ENCODE measurements at regions not wholly inside any gene's neighbourhood (a gene's known extent, or its start where the extent isn't known, plus 50 kb on each side); places are given as distances from the start of the nearest gene placed in this dataset.

DNA sequence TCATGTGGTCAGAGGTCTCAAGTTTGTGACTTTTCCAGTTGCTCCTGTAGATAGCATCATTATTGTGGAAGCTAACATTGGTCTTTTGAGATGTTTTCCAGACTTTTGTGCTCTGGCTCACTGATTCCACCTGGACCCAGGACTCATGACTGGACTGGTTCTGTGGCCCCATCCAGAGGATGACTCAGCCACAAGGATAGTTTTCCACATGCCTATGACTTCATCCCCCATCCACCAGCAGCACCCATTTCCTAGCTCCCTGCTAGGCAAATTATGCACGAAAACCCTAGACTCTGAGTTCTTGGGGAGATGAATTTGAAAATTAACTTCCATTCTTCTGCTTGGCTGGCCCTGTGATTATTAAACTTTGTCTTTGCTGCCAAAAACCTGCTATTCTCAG, 949.3 kb downstream of the MRPL39 start:
- Histone ChIP-seq H3K9ac (ENCODE audit: insufficient read length) (no peak overlapping the region), H3K9me3 (ENCODE audit: low read depth, low read length) (no peaks in the 10 kb centered on the region), H3K4me3 (no peak overlapping the region), H3K27ac (no peak overlapping the region), H3K36me3 (ENCODE audit: insufficient read depth, low read length) (no peaks in the 10 kb centered on the region)
- no peak for DNase-seq (ENCODE audit: low read depth, low spot score)
- TF ChIP-seq FOXP2 (optimal IDR thresholded peaks at IDR 0.05; ENCODE audit: control extremely low read depth, extremely low read length, insufficient read depth), result no peak
- no peak for TF ChIP-seq EZH2 (IDR thresholded peaks at IDR 0.05)
- TF ChIP-seq POLR2AphosphoS5 (IDR thresholded peaks at IDR 0.05; ENCODE audit: borderline replicate concordance, low read depth, low read length), result no peak

DNA sequence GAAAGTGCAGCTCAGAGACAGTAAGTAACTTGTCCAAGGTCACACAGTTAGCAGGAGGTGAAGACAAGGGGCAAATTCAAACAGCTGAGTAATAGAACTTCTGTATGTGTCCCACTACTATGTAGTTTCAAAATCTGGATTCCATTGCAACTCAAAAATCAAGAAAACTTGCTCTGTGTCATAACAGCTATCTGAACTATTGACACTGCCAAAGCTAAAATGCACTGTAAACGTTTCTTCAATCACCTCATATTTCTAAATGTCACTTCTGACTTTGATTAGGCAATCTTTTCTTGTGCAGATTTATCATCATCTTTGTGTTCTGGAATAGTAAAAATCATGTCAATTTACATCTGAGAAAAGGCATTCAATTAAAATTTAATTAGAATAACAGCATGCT, 957.6 kb downstream of the MRPL39 start:
- H3K4me3 ChIP-seq, result no peak overlapping the region
- H3K9me3 ChIP-seq (ENCODE audit: low read depth, low read length), result no peaks in the 10 kb centered on the region
- TF ChIP-seq POLR2AphosphoS5 (IDR thresholded peaks at IDR 0.05; ENCODE audit: borderline replicate concordance, low read depth, low read length) (no peak), FOXP2 (optimal IDR thresholded peaks at IDR 0.05; ENCODE audit: control extremely low read depth, extremely low read length, insufficient read depth) (no peak), EZH2 (IDR thresholded peaks at IDR 0.05) (no peak)
- no peaks in the 10 kb centered on the region for H3K36me3 ChIP-seq (ENCODE audit: insufficient read depth, low read length)
- no peak overlapping the region for H3K9ac ChIP-seq (ENCODE audit: insufficient read length)
- no peak for DNase-seq (ENCODE audit: low read depth, low spot score)
- no peak overlapping the region for H3K27ac ChIP-seq

DNA sequence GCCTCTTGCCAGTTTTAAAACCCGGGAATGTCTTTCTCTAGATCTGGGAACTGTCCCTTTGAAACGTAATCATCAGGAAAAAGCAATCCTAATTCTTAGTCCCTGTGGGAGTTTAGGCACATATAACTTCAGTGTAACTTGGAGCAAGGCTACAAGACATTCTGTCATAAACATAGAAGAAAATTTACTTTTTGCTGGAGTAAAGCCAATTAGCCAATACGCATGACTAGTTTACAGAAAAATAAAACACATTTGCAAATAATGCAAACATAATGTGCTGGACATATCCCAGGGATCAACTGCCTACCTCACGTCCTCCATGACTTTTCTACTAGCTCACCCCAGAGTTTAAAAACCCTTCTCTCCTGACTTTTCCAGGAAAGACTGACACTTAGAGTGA, 970.6 kb downstream of the MRPL39 start:
- TF ChIP-seq FOXP2 (optimal IDR thresholded peaks at IDR 0.05; ENCODE audit: control extremely low read depth, extremely low read length, insufficient read depth), result no peak
- TF ChIP-seq EZH2 (IDR thresholded peaks at IDR 0.05), result no peak
- TF ChIP-seq POLR2AphosphoS5 (IDR thresholded peaks at IDR 0.05; ENCODE audit: borderline replicate concordance, low read depth, low read length), result no peak
- Histone ChIP-seq H3K9me3 (ENCODE audit: low read depth, low read length) (no peaks in the 10 kb centered on the region), H3K9ac (ENCODE audit: insufficient read length) (no peak overlapping the region), H3K36me3 (ENCODE audit: insufficient read depth, low read length) (no peaks in the 10 kb centered on the region), H3K4me3 (no peak overlapping the region), H3K27ac (no peak overlapping the region)
- DNase-seq (ENCODE audit: low read depth, low spot score), result no peak

DNA sequence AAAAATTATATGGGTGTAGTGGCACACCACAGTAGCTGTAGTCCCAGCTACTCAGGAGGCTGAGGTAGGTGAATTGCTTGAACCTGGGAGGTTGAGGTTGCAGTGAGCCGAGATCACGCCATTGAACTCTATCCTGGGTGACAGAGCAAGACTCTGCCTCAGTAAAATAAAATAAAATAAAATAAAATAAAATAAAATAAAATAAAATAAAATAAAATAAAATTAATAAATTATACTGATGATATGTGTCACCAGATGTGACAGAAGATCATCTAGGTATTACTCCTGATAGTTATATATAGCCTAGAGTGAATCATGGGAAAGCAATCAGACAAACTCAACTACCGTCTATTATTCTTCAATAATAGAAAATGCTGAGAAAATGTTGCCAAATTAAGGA, 972.5 kb downstream of the MRPL39 start:
- Histone ChIP-seq H3K27ac (no peak overlapping the region), H3K4me3 (no peak overlapping the region), H3K9ac (ENCODE audit: insufficient read length) (no peak overlapping the region), H3K9me3 (ENCODE audit: low read depth, low read length) (no peaks in the 10 kb centered on the region), H3K36me3 (ENCODE audit: insufficient read depth, low read length) (no peaks in the 10 kb centered on the region)
- DNase-seq (ENCODE audit: low read depth, low spot score), result no peak
- no peak for TF ChIP-seq POLR2AphosphoS5 (IDR thresholded peaks at IDR 0.05; ENCODE audit: borderline replicate concordance, low read depth, low read length)
- TF ChIP-seq EZH2 (IDR thresholded peaks at IDR 0.05), result no peak
- no peak for TF ChIP-seq FOXP2 (optimal IDR thresholded peaks at IDR 0.05; ENCODE audit: control extremely low read depth, extremely low read length, insufficient read depth)

DNA sequence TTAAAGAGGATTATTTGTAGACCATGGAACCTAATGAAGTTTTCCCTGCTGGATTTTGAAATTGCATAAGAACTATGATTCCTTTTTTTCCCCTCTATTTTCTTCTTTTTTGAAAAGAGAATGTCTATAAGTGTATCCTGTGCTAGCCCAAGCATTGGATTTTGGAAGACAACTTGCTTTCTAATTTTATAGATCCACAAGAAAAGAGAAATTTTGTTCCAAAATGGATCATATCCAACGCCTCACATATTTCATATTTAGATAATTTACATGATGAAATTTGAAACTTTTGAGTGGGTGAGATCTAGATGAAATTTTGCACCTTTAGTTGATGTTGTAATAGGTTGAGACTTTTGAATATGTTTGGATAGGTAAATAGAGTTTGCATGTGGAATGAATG, 978.7 kb downstream of the MRPL39 start:
- no peak for DNase-seq (ENCODE audit: low read depth, low spot score)
- TF ChIP-seq FOXP2 (optimal IDR thresholded peaks at IDR 0.05; ENCODE audit: control extremely low read depth, extremely low read length, insufficient read depth), result no peak
- no peak for TF ChIP-seq POLR2AphosphoS5 (IDR thresholded peaks at IDR 0.05; ENCODE audit: borderline replicate concordance, low read depth, low read length)
- no peak for TF ChIP-seq EZH2 (IDR thresholded peaks at IDR 0.05)

DNA sequence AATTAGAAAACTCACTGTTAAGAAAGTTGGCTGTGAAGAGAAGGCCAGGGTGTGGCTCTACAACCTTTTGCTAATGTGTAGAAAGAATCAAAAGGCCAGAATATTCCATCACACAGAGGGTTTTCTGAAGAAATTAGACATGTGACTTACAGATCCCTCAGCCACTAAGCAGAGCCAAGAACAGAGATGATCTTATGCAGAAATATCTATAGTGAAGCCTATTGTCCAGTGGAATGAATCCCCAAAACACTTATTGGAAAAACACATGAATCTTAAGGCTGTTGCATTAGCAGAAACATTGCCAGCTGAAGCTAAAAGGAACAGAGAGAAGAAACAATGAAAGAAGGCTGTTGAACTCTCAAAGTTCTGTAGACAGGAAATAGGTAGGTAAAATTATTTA, 979.2 kb downstream of the MRPL39 start:
- Histone ChIP-seq H3K9me3 (ENCODE audit: low read depth, low read length) (no peaks in the 10 kb centered on the region), H3K4me3 (no peak overlapping the region), H3K9ac (ENCODE audit: insufficient read length) (no peak overlapping the region), H3K36me3 (ENCODE audit: insufficient read depth, low read length) (no peaks in the 10 kb centered on the region), H3K27ac (no peak overlapping the region)
- TF ChIP-seq POLR2AphosphoS5 (IDR thresholded peaks at IDR 0.05; ENCODE audit: borderline replicate concordance, low read depth, low read length) (no peak), FOXP2 (optimal IDR thresholded peaks at IDR 0.05; ENCODE audit: control extremely low read depth, extremely low read length, insufficient read depth) (no peak), EZH2 (IDR thresholded peaks at IDR 0.05) (no peak)
- no peak for DNase-seq (ENCODE audit: low read depth, low spot score)

More for the DNA sequence above, 978.7 kb downstream of the MRPL39 start:
- no peak overlapping the region for H3K27ac ChIP-seq
- H3K36me3 ChIP-seq (ENCODE audit: insufficient read depth, low read length), result no peaks in the 10 kb centered on the region
- H3K9me3 ChIP-seq (ENCODE audit: low read depth, low read length), result no peaks in the 10 kb centered on the region
- H3K4me3 ChIP-seq, result no peak overlapping the region
- no peak overlapping the region for H3K9ac ChIP-seq (ENCODE audit: insufficient read length)

DNA sequence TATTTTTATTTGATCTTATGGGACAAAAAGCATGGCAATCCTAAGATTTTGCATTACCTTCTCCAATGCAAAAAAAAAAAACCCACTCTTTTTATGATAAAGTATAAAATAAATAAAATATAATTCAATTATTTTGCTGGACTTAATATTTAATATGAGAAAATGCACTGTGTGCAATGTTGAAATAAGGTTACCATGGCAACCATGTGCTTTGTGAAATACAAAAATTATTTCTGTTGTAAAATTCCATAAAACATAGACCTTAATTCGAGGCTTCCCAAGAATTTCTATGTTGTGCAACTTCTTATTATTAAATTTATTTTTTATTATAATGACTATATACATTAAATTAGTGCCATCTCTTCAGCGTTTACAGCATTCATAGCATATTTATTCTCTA, 989.5 kb downstream of the MRPL39 start:
- no peak overlapping the region for H3K4me3 ChIP-seq

DNA sequence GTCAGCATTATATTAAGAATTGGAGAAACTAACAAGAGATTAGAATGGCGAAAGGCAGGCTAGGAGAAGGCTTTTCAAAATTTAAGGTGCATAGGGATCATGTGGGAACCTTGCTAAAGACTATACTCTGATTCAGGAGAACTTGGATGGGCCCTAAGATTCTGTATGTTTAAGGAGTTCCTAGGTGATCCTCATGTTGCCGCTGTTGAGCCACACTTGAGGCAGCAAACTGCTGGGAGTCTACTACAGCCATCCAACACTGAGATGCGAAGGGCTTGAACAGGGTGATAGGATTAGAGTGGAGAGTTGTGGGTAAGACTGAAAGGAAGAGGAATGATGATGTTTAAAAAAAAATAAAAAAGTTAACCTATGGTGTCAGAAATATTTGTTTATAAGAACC, 1013.2 kb downstream of the MRPL39 start:
- Histone ChIP-seq H3K36me3 (ENCODE audit: insufficient read depth, low read length) (no peaks in the 10 kb centered on the region), H3K4me3 (no peak overlapping the region), H3K27ac (no peak overlapping the region), H3K9me3 (ENCODE audit: low read depth, low read length) (no peaks in the 10 kb centered on the region), H3K9ac (ENCODE audit: insufficient read length) (no peak overlapping the region)
- DNase-seq (ENCODE audit: low read depth, low spot score), result no peak
- TF ChIP-seq EZH2 (IDR thresholded peaks at IDR 0.05), result no peak
- TF ChIP-seq FOXP2 (optimal IDR thresholded peaks at IDR 0.05; ENCODE audit: control extremely low read depth, extremely low read length, insufficient read depth), result no peak
- no peak for TF ChIP-seq POLR2AphosphoS5 (IDR thresholded peaks at IDR 0.05; ENCODE audit: borderline replicate concordance, low read depth, low read length)

More for the DNA sequence above, 989.5 kb downstream of the MRPL39 start:
- H3K27ac ChIP-seq, result no peak overlapping the region
- TF ChIP-seq POLR2AphosphoS5 (IDR thresholded peaks at IDR 0.05; ENCODE audit: borderline replicate concordance, low read depth, low read length), result no peak
- no peak for TF ChIP-seq EZH2 (IDR thresholded peaks at IDR 0.05)
- TF ChIP-seq FOXP2 (optimal IDR thresholded peaks at IDR 0.05; ENCODE audit: control extremely low read depth, extremely low read length, insufficient read depth), result no peak
- H3K9me3 ChIP-seq (ENCODE audit: low read depth, low read length), result no peaks in the 10 kb centered on the region
- H3K36me3 ChIP-seq (ENCODE audit: insufficient read depth, low read length), result no peaks in the 10 kb centered on the region
- DNase-seq (ENCODE audit: low read depth, low spot score), result peak; percentile 12
- H3K9ac ChIP-seq (ENCODE audit: insufficient read length), result no peak overlapping the region

DNA sequence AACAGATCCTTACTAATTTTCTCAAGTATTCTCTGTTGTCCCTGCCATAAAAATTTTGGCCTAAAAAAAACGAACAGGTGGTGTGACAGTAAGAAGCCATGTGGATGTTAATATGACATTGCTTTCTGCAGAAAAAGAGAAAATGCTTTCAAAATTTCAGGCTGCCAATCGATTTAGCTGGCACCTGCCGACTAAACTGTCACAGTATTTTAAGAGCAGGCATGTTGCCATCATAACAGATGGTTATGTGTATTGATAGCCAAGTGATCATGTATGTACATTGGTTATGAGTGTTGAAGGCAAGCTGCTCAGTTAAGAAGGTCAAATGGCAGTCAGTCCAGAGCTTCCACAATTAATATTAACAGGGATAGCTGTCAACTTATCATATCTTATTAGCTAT, 1017.0 kb downstream of the MRPL39 start:
- Histone ChIP-seq H3K27ac (no peak overlapping the region), H3K9me3 (ENCODE audit: low read depth, low read length) (no peaks in the 10 kb centered on the region), H3K36me3 (ENCODE audit: insufficient read depth, low read length) (no peaks in the 10 kb centered on the region), H3K9ac (ENCODE audit: insufficient read length) (no peak overlapping the region), H3K4me3 (no peak overlapping the region)
- DNase-seq (ENCODE audit: low read depth, low spot score), result no peak
- no peak for TF ChIP-seq FOXP2 (optimal IDR thresholded peaks at IDR 0.05; ENCODE audit: control extremely low read depth, extremely low read length, insufficient read depth)
- no peak for TF ChIP-seq EZH2 (IDR thresholded peaks at IDR 0.05)
- no peak for TF ChIP-seq POLR2AphosphoS5 (IDR thresholded peaks at IDR 0.05; ENCODE audit: borderline replicate concordance, low read depth, low read length)

All from SK-N-MC (cell line).